Esophagus squamous epithelium (tissue), 5 donors: ENCODE measurements at regions not wholly inside any gene's neighbourhood (a gene's known extent, or its start where the extent isn't known, plus 50 kb on each side); places are given as distances from the start of the nearest gene placed in this dataset.

Source experiments
- DNase-seq: peaks from one replicate; lab custom pipeline; 2025; lab: John Stamatoyannopoulos, UW
- H3K27ac ChIP-seq, 4 donors: fragments of 200-600 bp; sonication (generic); one replicate each; pipeline ENCODE4 v1.5.1; 2016 to 2019; ENCODE audit warnings: mild to moderate bottlenecking in 1 of 4
- H3K27me3 ChIP-seq, 4 donors: fragments of 200-600 bp; sonication (generic); 1 replicate in 3 of 4; 2 replicates in 1 of 4; pipeline versions ENCODE4 v1.5.1 to v1.6.0; 2017 to 2021; ENCODE audit warnings: antibody characterized with exemption in 1 of 4
- H3K36me3 ChIP-seq, 3 donors: fragments of 200-600 bp; sonication (generic); one replicate each; pipeline ENCODE4 v1.5.1; 2016 to 2019
- H3K4me1 ChIP-seq, 3 donors: fragments of 200-600 bp; sonication (generic); one replicate each; pipeline ENCODE4 v1.5.1; 2017 to 2019
- H3K4me3 ChIP-seq, 4 donors: fragments of 200-600 bp; sonication (generic); 1 replicate in 3 of 4; 2 replicates in 1 of 4; pipeline ENCODE4 v1.5.1; 2016 to 2019; ENCODE audit warnings: mild to moderate bottlenecking in 2 of 4, moderate library complexity in 1 of 4
- H3K9me3 ChIP-seq, 3 donors: fragments of 200-600 bp; sonication (generic); one replicate each; pipeline ENCODE4 v1.5.1; 2016 to 2019
- POLR2A ChIP-seq, 4 donors: fragments of 450-650 bp; IDR thresholded peaks; one replicate each; pipeline ENCODE4 v1.6.1; 2017; ENCODE audit warnings: antibody characterized with exemption in 4 of 4, mild to moderate bottlenecking in 4 of 4, moderate library complexity in 3 of 4
- WGBS, 2 donors: methylation state at CpG; one replicate each; pipeline ENCODE4 v1.1.5; 2018; 5-methylcytosine and 5-hydroxymethylcytosine counted together
- intact Hi-C: fragments of 100-400 bp; cut with DNase I; formaldehyde crosslinking; loops from one replicate; pipeline ENCODE4 v1.15.0; 2022
- TF ChIP-seq, protein P1 (sequence below), 6 experiments: fragments of 450-650 bp in 4 of 6; fragments of 200-600 bp in 2 of 6; sonication (generic) in 2 of 6; IDR thresholded peaks; one replicate each; pipeline ENCODE4 v1.5.1; 2016 to 2019; ENCODE audit warnings: antibody characterized with exemption in 6 of 6, mild to moderate bottlenecking in 4 of 6, moderate library complexity in 4 of 6
- donor health status: DM: yes; HTN: yes; CAD: no.

- intact Hi-C loops: no loop called here
- 36 to 57% methylated on average over 8 of the region's 8 CpGs for WGBS, 2 donors
- DNase-seq: no peak
- no peak for TF ChIP-seq POLR2A (IDR thresholded peaks at IDR 0.05)
- TF ChIP-seq, protein P1, sequence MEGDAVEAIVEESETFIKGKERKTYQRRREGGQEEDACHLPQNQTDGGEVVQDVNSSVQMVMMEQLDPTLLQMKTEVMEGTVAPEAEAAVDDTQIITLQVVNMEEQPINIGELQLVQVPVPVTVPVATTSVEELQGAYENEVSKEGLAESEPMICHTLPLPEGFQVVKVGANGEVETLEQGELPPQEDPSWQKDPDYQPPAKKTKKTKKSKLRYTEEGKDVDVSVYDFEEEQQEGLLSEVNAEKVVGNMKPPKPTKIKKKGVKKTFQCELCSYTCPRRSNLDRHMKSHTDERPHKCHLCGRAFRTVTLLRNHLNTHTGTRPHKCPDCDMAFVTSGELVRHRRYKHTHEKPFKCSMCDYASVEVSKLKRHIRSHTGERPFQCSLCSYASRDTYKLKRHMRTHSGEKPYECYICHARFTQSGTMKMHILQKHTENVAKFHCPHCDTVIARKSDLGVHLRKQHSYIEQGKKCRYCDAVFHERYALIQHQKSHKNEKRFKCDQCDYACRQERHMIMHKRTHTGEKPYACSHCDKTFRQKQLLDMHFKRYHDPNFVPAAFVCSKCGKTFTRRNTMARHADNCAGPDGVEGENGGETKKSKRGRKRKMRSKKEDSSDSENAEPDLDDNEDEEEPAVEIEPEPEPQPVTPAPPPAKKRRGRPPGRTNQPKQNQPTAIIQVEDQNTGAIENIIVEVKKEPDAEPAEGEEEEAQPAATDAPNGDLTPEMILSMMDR (IDR thresholded peaks at IDR 0.05): no peak
- no peaks in the 10 kb centered on the region for H3K27me3 ChIP-seq
- H3K4me3 ChIP-seq: no peak overlapping the region
- H3K9me3 ChIP-seq: no peaks in the 10 kb centered on the region
- H3K27ac ChIP-seq: no peak overlapping the region
- H3K4me1 ChIP-seq: no peaks in the 10 kb centered on the region
- no peaks in the 10 kb centered on the region for H3K36me3 ChIP-seq
Measured at GRCh38 chr6:91149246-91149955, 562.5 kb upstream of the MAP3K7 start.

GRCh38 chr6:91144126-91144525 is 557.3 kb upstream of the MAP3K7 start:
- H3K4me3 ChIP-seq: no peak overlapping the region
- intact Hi-C loops: no loop called here
- H3K27me3 ChIP-seq: no peaks in the 10 kb centered on the region
- no peak for TF ChIP-seq POLR2A (IDR thresholded peaks at IDR 0.05)
- TF ChIP-seq, protein P1 (IDR thresholded peaks at IDR 0.05): no peak
- DNase-seq: no peak
- no peak overlapping the region for H3K27ac ChIP-seq
- H3K36me3 ChIP-seq: no peaks in the 10 kb centered on the region
- WGBS, 2 donors: 56 to 72% methylated on average over 3 of the region's 3 CpGs
- H3K4me1 ChIP-seq: no peaks in the 10 kb centered on the region
- no peaks in the 10 kb centered on the region for H3K9me3 ChIP-seq

DNA sequence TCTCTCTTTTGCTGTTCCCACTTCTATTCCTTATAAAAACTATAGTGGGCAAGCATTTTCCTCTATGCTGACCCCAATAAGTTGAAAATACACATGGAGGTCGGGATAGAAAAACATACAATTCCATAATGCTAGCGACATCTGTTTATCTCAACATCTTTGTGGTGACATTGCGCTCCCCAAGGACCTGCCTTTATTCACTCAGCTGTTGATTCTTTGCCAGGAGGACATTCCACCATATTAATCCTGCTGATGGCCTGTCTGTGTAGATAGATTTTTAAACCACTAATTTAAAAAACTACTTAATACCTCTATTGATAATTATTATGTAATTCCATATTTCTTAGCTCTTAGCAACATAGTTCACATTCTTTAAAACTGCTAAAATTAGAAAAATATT is 555.3 kb upstream of the MAP3K7 start:
- H3K27ac ChIP-seq: no peak overlapping the region
- no peaks in the 10 kb centered on the region for H3K9me3 ChIP-seq
- intact Hi-C loops: no loop called here
- no peak for DNase-seq
- no peak for TF ChIP-seq POLR2A (IDR thresholded peaks at IDR 0.05)
- WGBS, 2 donors: 67 to 72% methylated on average over 3 of the region's 3 CpGs
- no peaks in the 10 kb centered on the region for H3K36me3 ChIP-seq
- no peak overlapping the region for H3K4me3 ChIP-seq
- H3K4me1 ChIP-seq: no peaks in the 10 kb centered on the region
- no peaks in the 10 kb centered on the region for H3K27me3 ChIP-seq

- 65 to 87% methylated on average over 3 of the region's 3 CpGs for WGBS, 2 donors
- no peak for DNase-seq
- intact Hi-C loops: no loop called here
Measured at GRCh38 chr6:91141346-91141745, 554.5 kb upstream of the MAP3K7 start.

DNA sequence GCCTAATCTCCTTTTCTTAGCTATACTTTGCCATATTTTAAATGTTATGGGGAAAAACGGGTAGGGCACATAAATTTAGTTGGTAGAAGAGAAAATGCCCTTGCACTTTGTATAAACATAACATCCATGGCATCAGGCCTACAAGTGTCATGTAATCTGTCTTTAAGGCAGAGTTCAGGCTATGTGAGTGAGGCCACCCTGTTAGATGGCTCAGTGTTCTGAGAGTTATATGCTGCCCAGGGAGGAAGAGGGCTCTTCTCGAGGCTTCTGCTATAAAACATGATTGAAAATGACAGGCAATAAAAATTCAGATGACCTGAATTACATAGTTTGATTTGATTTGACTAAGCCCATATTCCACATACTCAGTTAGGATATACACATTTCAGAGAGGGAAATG is 553.6 kb upstream of the MAP3K7 start:
- Histone ChIP-seq H3K4me1 (no peaks in the 10 kb centered on the region), H3K27me3 (no peaks in the 10 kb centered on the region), H3K36me3 (no peaks in the 10 kb centered on the region), H3K9me3 (no peaks in the 10 kb centered on the region), H3K4me3 (no peak overlapping the region), H3K27ac (no peak overlapping the region)
- DNase-seq: no peak
- 32 to 47% methylated on average over 2 of the region's 2 CpGs for WGBS, 2 donors
- intact Hi-C loops: no loop called here
- TF ChIP-seq, protein P1 (IDR thresholded peaks at IDR 0.05): no peak
- TF ChIP-seq POLR2A (IDR thresholded peaks at IDR 0.05): no peak

More at GRCh38 chr6:91141346-91141745, 554.5 kb upstream of the MAP3K7 start:
- Histone ChIP-seq H3K4me3 (no peak overlapping the region), H3K4me1 (no peaks in the 10 kb centered on the region), H3K36me3 (no peaks in the 10 kb centered on the region), H3K9me3 (no peaks in the 10 kb centered on the region), H3K27ac (no peak overlapping the region), H3K27me3 (no peaks in the 10 kb centered on the region)
- no peak for TF ChIP-seq POLR2A (IDR thresholded peaks at IDR 0.05)
- TF ChIP-seq, protein P1 (IDR thresholded peaks at IDR 0.05): no peak
